ENCODE measurements at regions not wholly inside any gene's neighbourhood (a gene's known extent, or its start where the extent isn't known, plus 50 kb on each side); places are given as distances from the start of the nearest gene placed in this dataset.

GRCh38 chr1:38672692-38673091, 186.9 kb downstream of the RRAGC start:
- Histone ChIP-seq H3K79me2 (ENCODE audit: insufficient read depth, low read length) (no peaks in the 10 kb centered on the region), H3K27ac (ENCODE audit: low read depth, low read length) (no peak overlapping the region), H3K9me3 (ENCODE audit: control insufficient read depth in 1 of 2, insufficient read depth in 1 of 2, low read depth in 1 of 2, low read length in 2 of 2) (no peaks in the 10 kb centered on the region), H3K4me1 (ENCODE audit: control insufficient read depth in 1 of 2, insufficient read depth in 2 of 2, low read length in 2 of 2) (no peaks in the 10 kb centered on the region), H3K9me2 (ENCODE audit: insufficient read depth) (no peaks in the 10 kb centered on the region), H3K4me3 (replicated peaks in 1 of 2; ENCODE audit: low read depth in 1 of 2, low read length in 2 of 2) (no peak overlapping the region), H3K36me3 (ENCODE audit: control insufficient read depth in 1 of 2, insufficient read depth in 2 of 2, low read length in 2 of 2) (no peaks in the 10 kb centered on the region), H2AFZ (ENCODE audit: low read depth, low read length, poor library complexity, severe bottlenecking) (no peak overlapping the region), H3K4me2 (ENCODE audit: low read length) (no peak overlapping the region), H4K20me1 (ENCODE audit: insufficient read depth) (no peaks in the 10 kb centered on the region), H3K9ac (ENCODE audit: low read length) (no peak overlapping the region), H3K27me3 (ENCODE audit: insufficient read depth, low read length) (peaks cover 69% of the 10 kb centered on the region)
- no peak for DNase-seq (ENCODE audit: low read depth, low spot score)
- RAD21 ChIA-PET (ENCODE audit: low non-redundant PET in 1 of 2, low total read pairs in 2 of 2, uncharacterized antibody in 2 of 2, unreplicated experiment in 2 of 2): no interaction called here
- no TSS peak for BruUV-seq (replicated peaks)
- CTCF ChIA-PET: no interaction called here
- TF ChIP-seq TCF7L2 (IDR thresholded peaks at IDR 0.05; ENCODE audit: borderline replicate concordance, extremely low read depth, insufficient read depth, insufficient read length) (no peak), JUND (IDR thresholded peaks at IDR 0.05) (no peak), ELF1 (IDR thresholded peaks at IDR 0.05; ENCODE audit: borderline replicate concordance, low read depth) (no peak), MAX (IDR thresholded peaks at IDR 0.05) (no peak), ZBTB33 (IDR thresholded peaks at IDR 0.05; ENCODE audit: extremely low read depth, insufficient replicate concordance, low read length) (no peak), FOSL1 (IDR thresholded peaks at IDR 0.05; ENCODE audit: low read depth) (no peak), YY1 (IDR thresholded peaks at IDR 0.05; ENCODE audit: extremely low read depth, insufficient replicate concordance, low read depth, low read length) (no peak), POLR2AphosphoS5 (IDR thresholded peaks at IDR 0.05; ENCODE audit: low read depth, low read length) (no peak), ZFX (IDR thresholded peaks at IDR 0.05) (no peak), RAD21 (IDR thresholded peaks at IDR 0.05; ENCODE audit: low read depth) (no peak), SP1 (IDR thresholded peaks at IDR 0.05; ENCODE audit: low read depth) (no peak), EGR1 (IDR thresholded peaks at IDR 0.05; ENCODE audit: low read depth) (no peak), EZH2 (IDR thresholded peaks at IDR 0.05) (no peak), EZH2phosphoT487 (IDR thresholded peaks at IDR 0.05; ENCODE audit: borderline replicate concordance) (no peak), SIN3A (IDR thresholded peaks at IDR 0.05; ENCODE audit: low read depth) (no peak), REST (IDR thresholded peaks at IDR 0.05; ENCODE audit: low read depth) (no peak), CEBPB (IDR thresholded peaks at IDR 0.05; ENCODE audit: low read depth) (no peak)
- POLR2A ChIA-PET: no interaction called here
- intact Hi-C loops (cut with micrococcal nuclease): no loop called here
- ATAC-seq: no peak
